Astrocyte (in vitro differentiated cells and primary cell): ENCODE measurements at regions not wholly inside any gene's neighbourhood (a gene's known extent, or its start where the extent isn't known, plus 50 kb on each side); places are given as distances from the start of the nearest gene placed in this dataset.

ENCODE experiments used
- DNase-seq: peaks from one replicate; pipeline ENCODE4 v3.0.0-alpha.2; 2010; ENCODE audit warnings: low read depth
- FAIRE-seq: peaks from 2 replicates; lab custom pipeline; 2011; peaks lifted over from hg19 to GRCh38; lab: Jason Lieb, UNC
- H2AFZ ChIP-seq: 2 replicates; pipeline ENCODE4 v1.6.0; 2012; ENCODE audit warnings: low read depth, low read length, inconsistent platforms
- H3K27ac ChIP-seq: 2 replicates; pipeline ENCODE4 v1.5.1; 2011; ENCODE audit warnings: low read depth, low read length, inconsistent platforms
- H3K27me3 ChIP-seq: 2 replicates; pipeline ENCODE4 v1.6.0; 2011; ENCODE audit warnings: low read length, inconsistent platforms; ENCODE audit not compliant: insufficient read depth
- H3K36me3 ChIP-seq: 2 replicates; pipeline ENCODE4 v1.5.1; 2011; ENCODE audit warnings: low read length, inconsistent platforms; ENCODE audit not compliant: insufficient read depth
- H3K4me1 ChIP-seq: 2 replicates; pipeline ENCODE4 v1.5.1; 2011; ENCODE audit warnings: low read length, inconsistent platforms; ENCODE audit not compliant: insufficient read depth
- H3K4me2 ChIP-seq: 2 replicates; pipeline ENCODE4 v1.6.0; 2012; ENCODE audit warnings: low read length, inconsistent platforms
- H3K4me3 ChIP-seq: 2 replicates; pipeline ENCODE4 v1.5.1; 2011; ENCODE audit warnings: low read depth, mild to moderate bottlenecking, low read length, inconsistent platforms; ENCODE audit not compliant: insufficient read depth
- H3K79me2 ChIP-seq: 2 replicates; pipeline ENCODE4 v1.6.0; 2012; ENCODE audit warnings: mild to moderate bottlenecking, low read length, inconsistent platforms; ENCODE audit not compliant: insufficient read depth
- H3K9ac ChIP-seq: 2 replicates; pipeline ENCODE4 v1.6.0; 2012; ENCODE audit warnings: mild to moderate bottlenecking, low read length, inconsistent platforms
- H3K9me3 ChIP-seq: 2 replicates; pipeline ENCODE4 v1.5.1; 2012; ENCODE audit warnings: low read depth, mild to moderate bottlenecking, low read length, inconsistent platforms; ENCODE audit not compliant: insufficient read depth
- H4K20me1 ChIP-seq: 2 replicates; pipeline ENCODE4 v1.6.0; 2012; ENCODE audit warnings: low read length, inconsistent platforms; ENCODE audit not compliant: insufficient read depth
- H3K27ac Mint-ChIP-seq: one replicate; pipeline ENCODE4 v1.8.0; 2021; ENCODE audit warnings: mild to moderate bottlenecking, mixed read lengths; ENCODE audit not compliant: unreplicated experiment
- H3K27me3 Mint-ChIP-seq: one replicate; pipeline ENCODE4 v1.8.0; 2021; ENCODE audit warnings: low read depth, mixed read lengths; ENCODE audit not compliant: unreplicated experiment
- H3K36me3 Mint-ChIP-seq: one replicate; pipeline ENCODE4 v1.8.0; 2021; ENCODE audit warnings: low read depth, mixed read lengths; ENCODE audit not compliant: unreplicated experiment
- H3K4me1 Mint-ChIP-seq: one replicate; pipeline ENCODE4 v1.8.0; 2021; ENCODE audit warnings: low read depth, mixed read lengths; ENCODE audit not compliant: unreplicated experiment
- H3K4me3 Mint-ChIP-seq: one replicate; pipeline ENCODE4 v1.8.0; 2021; ENCODE audit warnings: mild to moderate bottlenecking, moderate library complexity, mixed read lengths; ENCODE audit not compliant: unreplicated experiment
- H3K9me3 Mint-ChIP-seq: one replicate; pipeline ENCODE4 v1.8.0; 2021; ENCODE audit warnings: mild to moderate bottlenecking, mixed read lengths; ENCODE audit not compliant: unreplicated experiment
- EZH2 ChIP-seq: IDR thresholded peaks from 2 replicates; pipeline ENCODE4 v1.6.1; 2012; ENCODE audit warnings: mild to moderate bottlenecking, low read length, inconsistent platforms; ENCODE audit not compliant: insufficient read depth
- TF ChIP-seq, protein P1 (sequence below): IDR thresholded peaks from 2 replicates; pipeline ENCODE4 v1.5.1; 2011; ENCODE audit warnings: low read depth, mild to moderate bottlenecking, inconsistent platforms, low read length, moderate library complexity; ENCODE audit not compliant: insufficient read depth

DNA sequence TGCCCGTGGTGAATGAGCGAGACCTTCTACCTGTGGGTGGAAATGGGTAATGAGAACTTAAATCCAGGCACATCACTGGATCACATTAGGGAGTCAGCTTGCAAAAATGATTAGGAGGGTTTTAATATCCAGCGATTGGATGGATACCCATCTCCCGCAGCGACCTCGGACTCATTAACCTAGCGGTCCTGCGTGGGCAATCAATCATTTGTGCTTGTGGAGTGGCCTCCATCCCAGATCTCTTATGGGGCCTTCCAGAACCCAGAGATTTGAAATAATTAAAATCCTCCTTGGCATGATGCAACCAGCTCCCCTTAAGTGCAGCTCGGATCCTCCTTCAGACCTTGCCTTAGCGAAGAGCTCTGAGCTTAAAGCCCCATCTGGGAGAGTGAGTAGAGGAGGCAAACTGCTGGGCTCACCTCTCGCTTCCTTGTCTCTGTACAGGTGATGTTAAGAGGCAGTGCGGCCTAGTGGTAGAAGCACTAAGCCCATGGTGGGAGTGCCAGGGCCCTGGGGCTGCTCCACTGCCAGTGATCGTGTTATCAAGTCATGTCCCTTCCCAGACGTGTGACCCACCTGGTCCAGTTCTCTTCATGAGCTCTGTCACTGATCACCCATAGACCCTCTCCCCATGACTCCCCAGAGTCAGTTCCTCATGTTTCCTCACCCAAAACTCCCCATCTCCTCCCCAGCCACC is 285.2 kb upstream of the TLE3 start:
- H3K9ac ChIP-seq = no peak overlapping the region
- no peak for TF ChIP-seq EZH2
- TF ChIP-seq, protein P1, sequence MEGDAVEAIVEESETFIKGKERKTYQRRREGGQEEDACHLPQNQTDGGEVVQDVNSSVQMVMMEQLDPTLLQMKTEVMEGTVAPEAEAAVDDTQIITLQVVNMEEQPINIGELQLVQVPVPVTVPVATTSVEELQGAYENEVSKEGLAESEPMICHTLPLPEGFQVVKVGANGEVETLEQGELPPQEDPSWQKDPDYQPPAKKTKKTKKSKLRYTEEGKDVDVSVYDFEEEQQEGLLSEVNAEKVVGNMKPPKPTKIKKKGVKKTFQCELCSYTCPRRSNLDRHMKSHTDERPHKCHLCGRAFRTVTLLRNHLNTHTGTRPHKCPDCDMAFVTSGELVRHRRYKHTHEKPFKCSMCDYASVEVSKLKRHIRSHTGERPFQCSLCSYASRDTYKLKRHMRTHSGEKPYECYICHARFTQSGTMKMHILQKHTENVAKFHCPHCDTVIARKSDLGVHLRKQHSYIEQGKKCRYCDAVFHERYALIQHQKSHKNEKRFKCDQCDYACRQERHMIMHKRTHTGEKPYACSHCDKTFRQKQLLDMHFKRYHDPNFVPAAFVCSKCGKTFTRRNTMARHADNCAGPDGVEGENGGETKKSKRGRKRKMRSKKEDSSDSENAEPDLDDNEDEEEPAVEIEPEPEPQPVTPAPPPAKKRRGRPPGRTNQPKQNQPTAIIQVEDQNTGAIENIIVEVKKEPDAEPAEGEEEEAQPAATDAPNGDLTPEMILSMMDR = no peak
- no peak overlapping the region for H2AFZ ChIP-seq
- H3K4me1 ChIP-seq = no peaks in the 10 kb centered on the region
- no peak overlapping the region for H3K4me2 ChIP-seq
- no peaks in the 10 kb centered on the region for H3K79me2 ChIP-seq
- peaks cover 2% of the 10 kb centered on the region for H3K9me3 ChIP-seq
- Mint-ChIP-seq H3K27me3 (peaks cover 56% of the 10 kb centered on the region), H3K9me3 (peaks cover 6% of the 10 kb centered on the region), H3K4me3 (no peak overlapping the region), H3K4me1 (peaks cover 5% of the 10 kb centered on the region), H3K36me3 (no peaks in the 10 kb centered on the region), H3K27ac (peak overlapping the region; percentile 55)
- peaks cover 5% of the 10 kb centered on the region for H3K27me3 ChIP-seq
- no peak overlapping the region for H3K4me3 ChIP-seq
- DNase-seq (no peak), FAIRE-seq (no peak)
- H4K20me1 ChIP-seq = no peaks in the 10 kb centered on the region
- no peak overlapping the region for H3K27ac ChIP-seq
- H3K36me3 ChIP-seq = no peaks in the 10 kb centered on the region

DNA sequence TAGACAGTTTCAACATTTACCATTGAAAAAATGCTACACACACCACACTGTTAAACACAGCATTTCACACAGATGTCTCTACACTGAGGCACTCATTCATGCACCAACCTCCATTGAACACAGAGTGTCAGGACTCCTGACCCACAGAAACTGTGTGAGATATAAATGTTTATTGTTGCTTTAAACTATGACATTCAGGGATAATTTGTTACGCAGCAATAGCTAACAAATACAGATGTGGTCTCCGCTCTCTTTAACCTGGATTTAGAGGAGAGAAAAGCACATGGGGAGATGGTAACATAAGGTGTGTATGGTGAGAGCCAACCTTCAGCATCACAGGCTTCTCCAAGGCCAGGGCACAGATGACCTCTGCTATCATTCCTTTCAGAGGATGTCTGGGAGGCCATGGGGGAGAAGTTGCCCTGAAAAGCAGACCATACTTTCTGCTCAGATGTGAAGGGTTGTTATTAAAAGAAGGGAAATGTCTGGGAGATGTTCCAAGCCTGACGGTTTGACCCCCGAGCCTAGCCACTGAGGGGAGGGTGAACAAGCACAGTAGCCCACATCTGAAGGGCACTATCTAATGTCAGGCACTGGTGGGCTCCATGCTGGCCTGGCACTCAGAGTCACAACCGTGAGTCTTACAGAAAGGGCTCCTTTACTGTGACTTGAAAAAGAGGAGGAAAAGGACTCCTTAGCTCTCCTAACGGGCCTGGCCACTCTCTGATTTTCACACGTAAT is 284.5 kb upstream of the TLE3 start:
- Mint-ChIP-seq H3K4me1 (peaks cover 5% of the 10 kb centered on the region), H3K27me3 (peaks cover 56% of the 10 kb centered on the region), H3K27ac (no peak overlapping the region), H3K4me3 (no peak overlapping the region), H3K36me3 (no peaks in the 10 kb centered on the region), H3K9me3 (peaks cover 6% of the 10 kb centered on the region)
- no peaks in the 10 kb centered on the region for H3K36me3 ChIP-seq
- no peaks in the 10 kb centered on the region for H3K79me2 ChIP-seq
- H3K9ac ChIP-seq = no peak overlapping the region
- H3K4me3 ChIP-seq = no peak overlapping the region
- H4K20me1 ChIP-seq = no peaks in the 10 kb centered on the region
- H3K4me2 ChIP-seq = no peak overlapping the region
- TF ChIP-seq EZH2 = no peak
- TF ChIP-seq, protein P1 = no peak
- peaks cover 2% of the 10 kb centered on the region for H3K9me3 ChIP-seq
- H3K27ac ChIP-seq = no peak overlapping the region
- peaks cover 5% of the 10 kb centered on the region for H3K27me3 ChIP-seq
- no peak for FAIRE-seq
- no peak for DNase-seq
- H2AFZ ChIP-seq = no peak overlapping the region
- H3K4me1 ChIP-seq = no peaks in the 10 kb centered on the region
